GM21619 (cell line): ENCODE measurements at regions not wholly inside any gene's neighbourhood (a gene's known extent, or its start where the extent isn't known, plus 50 kb on each side); places are given as distances from the start of the nearest gene placed in this dataset.

Source experiments
- ATAC-seq: cut with Tn5 transposase; IDR thresholded peaks from one replicate; pipeline ENCODE4 v1.9.1; 2021; ENCODE audit not compliant: unreplicated experiment

- no peak for ATAC-seq
Observed at GRCh38 chr1:30610917-30611316, 112.5 kb downstream of the MATN1 start.

- ATAC-seq: no peak
Observed at GRCh38 chr1:30609999-30610345, 113.4 kb downstream of the MATN1 start.

GRCh38 chr1:30609336-30609998 lies 113.9 kb downstream of the MATN1 start:
- no peak for ATAC-seq

GRCh38 chr1:30607723-30608122 lies 115.7 kb downstream of the MATN1 start:
- ATAC-seq: no peak

GRCh38 chr1:30606166-30606565 lies 117.2 kb downstream of the MATN1 start:
- no peak for ATAC-seq

GRCh38 chr1:30605441-30605920 lies 117.9 kb downstream of the MATN1 start:
- no peak for ATAC-seq

- no peak for ATAC-seq
Observed at GRCh38 chr1:30604801-30605440, 118.5 kb downstream of the MATN1 start.

- no peak for ATAC-seq
Observed at GRCh38 chr1:30603081-30603858, 120.1 kb downstream of the MATN1 start.

GRCh38 chr1:30601316-30602085 lies 121.9 kb downstream of the MATN1 start:
- no peak for ATAC-seq

- no peak for ATAC-seq
Observed at GRCh38 chr1:30600706-30601105, 122.7 kb downstream of the MATN1 start.

- no peak for ATAC-seq
Observed at GRCh38 chr1:30600258-30600657, 123.1 kb downstream of the MATN1 start.

- ATAC-seq: no peak
Observed at GRCh38 chr1:30599721-30600120, 123.7 kb downstream of the MATN1 start.

- ATAC-seq: no peak
Observed at GRCh38 chr1:30598571-30599114, 124.7 kb downstream of the MATN1 start.

GRCh38 chr1:30597711-30598110 lies 125.7 kb downstream of the MATN1 start:
- ATAC-seq: no peak

- ATAC-seq: no peak
Observed at GRCh38 chr1:30596891-30597290, 126.5 kb downstream of the MATN1 start.

GRCh38 chr1:30596470-30596869 lies 126.9 kb downstream of the MATN1 start:
- ATAC-seq: no peak

- ATAC-seq: no peak
Observed at GRCh38 chr1:30589083-30589482, 134.3 kb downstream of the MATN1 start.

- ATAC-seq: no peak
Observed at GRCh38 chr1:30588311-30589073, 134.9 kb downstream of the MATN1 start.

GRCh38 chr1:30586671-30587070 lies 136.7 kb downstream of the MATN1 start:
- ATAC-seq: no peak

- ATAC-seq: no peak
Observed at GRCh38 chr1:30579580-30579979, 143.8 kb downstream of the MATN1 start.
